K562 (cell line): ENCODE measurements at regions not wholly inside any gene's neighbourhood (a gene's known extent, or its start where the extent isn't known, plus 50 kb on each side); places are given as distances from the start of the nearest gene placed in this dataset.

Experiments used
- ATAC-seq: fragments of 200-7000 bp; cut with Tn5 transposase; 3 replicates; pipeline ENCODE4 v1.9.1; 2020; ENCODE audit warnings: moderate library complexity
- BruUV-seq: library from RNA; stranded (reverse); fragments of 400-500 nt; replicated peaks from 2 replicates; lab custom pipeline; 2021; lab: Mats Ljungman, UMichigan
- CTCF ChIA-PET: fragments of 300-600 bp; formaldehyde crosslinking; extraction: SDS; loops from one replicate; lab custom pipeline; 2021; ENCODE audit warnings: low intra/inter-chr PET ratio; lab: Yijun Ruan, JAX
- POLR2A ChIA-PET: fragments of 300-600, 350-650 bp; sonication (Branson Sonifier 250); formaldehyde crosslinking; extraction: SDS; loops from one replicate; lab custom pipeline; 2021; ENCODE audit warnings: antibody characterized with exemption, inconsistent platforms; lab: Yijun Ruan, JAX
- DNase-seq, 4 experiments: peaks; one replicate each; pipeline versions ENCODE4 v3.0.0 to v3.0.0-alpha.2; 2011 to 2018; ENCODE audit warnings: low spot score in 3 of 4, mixed read lengths in 3 of 4; ENCODE audit errors: extremely low read depth in 1 of 4
- FAIRE-seq: peaks from 2 replicates; lab custom pipeline; 2011; peaks lifted over from hg19 to GRCh38; lab: Jason Lieb, UNC
- H2AFZ ChIP-seq: 2 replicates; pipeline ENCODE4 v1.6.0; 2011; ENCODE audit warnings: low read depth, low read length, control low read depth, inconsistent platforms
- H3K27ac ChIP-seq: fragments of 200-600 bp; 3 replicates; pipeline ENCODE4 v1.8.0; 2011; ENCODE audit warnings: low read depth, mild to moderate bottlenecking, control low read depth, inconsistent platforms, low read length, moderate library complexity, mixed read lengths; ENCODE audit errors: extremely low read depth
- H3K27me3 ChIP-seq, 2 experiments: fragments of 300-600 bp in 1 of 2; 2 replicates in 1 of 2; 3 replicates in 1 of 2; pipeline versions ENCODE4 v1.6.0 to v1.8.0; 2011; ENCODE audit warnings: inconsistent platforms in 2 of 2, low read length in 2 of 2, mild to moderate bottlenecking in 1 of 2, mixed read lengths in 1 of 2, moderate library complexity in 1 of 2; ENCODE audit not compliant: control insufficient read depth in 2 of 2, insufficient read depth in 2 of 2
- H3K36me3 ChIP-seq: fragments of 300-600 bp; 3 replicates; pipeline ENCODE4 v1.8.0; 2011; ENCODE audit warnings: mild to moderate bottlenecking, low read length, inconsistent platforms; ENCODE audit not compliant: control insufficient read depth, insufficient read depth
- H3K4me1 ChIP-seq, 2 experiments: fragments of 200-600 bp in 1 of 2; replicated peaks in 1 of 2; 2 replicates in 1 of 2; 3 replicates in 1 of 2; pipeline versions ENCODE4 v1.5.1 to v1.8.0; 2011; ENCODE audit warnings: inconsistent platforms in 2 of 2, low read length in 2 of 2, mild to moderate bottlenecking in 1 of 2, mixed read lengths in 1 of 2, moderate library complexity in 1 of 2; ENCODE audit not compliant: control insufficient read depth in 2 of 2, insufficient read depth in 2 of 2
- H3K4me2 ChIP-seq: 2 replicates; pipeline ENCODE4 v1.6.1; 2011; ENCODE audit warnings: low read length, control low read depth, inconsistent platforms, mixed read lengths; ENCODE audit not compliant: insufficient read depth
- H3K4me3 ChIP-seq: fragments of 200-600 bp; sonication (generic), shearing (Covaris generic); 2 replicates; pipeline ENCODE4 v1.5.1; 2016; ENCODE audit warnings: control low read depth, inconsistent platforms
- H3K79me2 ChIP-seq: fragments of 200-600 bp; 3 replicates; pipeline ENCODE4 v1.8.0; 2011; ENCODE audit warnings: low read length, inconsistent platforms; ENCODE audit not compliant: control insufficient read depth, insufficient read depth
- H3K9ac ChIP-seq, 2 experiments: 2 replicates each; pipeline versions ENCODE4 v1.6.0 to v1.6.1; 2011; ENCODE audit warnings: low read depth in 2 of 2, low read length in 2 of 2, control low read depth in 1 of 2, inconsistent platforms in 1 of 2, mild to moderate bottlenecking in 1 of 2, mixed read lengths in 1 of 2; ENCODE audit not compliant: insufficient read depth in 1 of 2
- H3K9me1 ChIP-seq: one replicate; pipeline ENCODE4 v1.6.0; 2011; ENCODE audit warnings: inconsistent platforms, mild to moderate bottlenecking, low read length, moderate library complexity; ENCODE audit not compliant: control insufficient read depth, insufficient read depth
- H3K9me3 ChIP-seq: replicated peaks from 2 replicates; pipeline ENCODE4 v1.5.1; 2011; ENCODE audit warnings: low read depth, low read length, inconsistent platforms; ENCODE audit not compliant: control insufficient read depth, insufficient read depth
- H4K20me1 ChIP-seq: replicated peaks from 2 replicates; pipeline ENCODE4 v1.6.1; 2011; ENCODE audit warnings: low read length, inconsistent platforms, mixed read lengths; ENCODE audit not compliant: control insufficient read depth, insufficient read depth
- CTBP1 ChIP-seq: fragments of 450-650 bp; IDR thresholded peaks from 2 replicates; pipeline ENCODE4 v1.6.1; 2016; ENCODE audit warnings: borderline replicate concordance
- CTCFL ChIP-seq: IDR thresholded peaks from 2 replicates; pipeline ENCODE4 v1.6.1; 2011; ENCODE audit warnings: borderline replicate concordance, low read depth, mild to moderate bottlenecking, moderate library complexity, low read length; ENCODE audit not compliant: insufficient read depth, poor library complexity, severe bottlenecking
- RB1 ChIP-seq: fragments of 450-650 bp; IDR thresholded peaks from 2 replicates; pipeline ENCODE4 v1.6.1; 2017; ENCODE audit warnings: low read depth, mild to moderate bottlenecking
- SP1 ChIP-seq: sonication (generic); formaldehyde crosslinking; IDR thresholded peaks from 2 replicates; pipeline ENCODE4 v1.8.1; 2022; ENCODE audit warnings: mild to moderate bottlenecking, missing genetic modification reagents
- ZFP36 ChIP-seq: fragments of 150-350 bp; IDR thresholded peaks from 2 replicates; pipeline ENCODE4 v1.6.1; 2018; ENCODE audit warnings: low read length, low read depth; ENCODE audit not compliant: partially characterized antibody
- WGBS: fragments of 100-300 bp; shearing (Covaris generic); methylation state at CpG from one replicate; pipeline ENCODE4 v1.1.6; 2016; ENCODE audit warnings: low coverage, mixed read lengths; ENCODE audit not compliant: insufficient coverage; ENCODE audit errors: missing lambda C conversion rate; 5-methylcytosine and 5-hydroxymethylcytosine counted together
- in situ Hi-C: fragments of 300-500 bp; cut with MboI; formaldehyde crosslinking; loops from 4 replicates; pipeline ENCODE4 v1.15.0; 2018; ENCODE audit warnings: inconsistent platforms, mixed read lengths
- intact Hi-C: fragments of 100-400 bp; cut with micrococcal nuclease; formaldehyde crosslinking; loops from 2 replicates; pipeline ENCODE4 v1.14.2; 2022
- TF ChIP-seq, protein P1 (sequence below): fragments of 450-650 bp; IDR thresholded peaks from 2 replicates; pipeline ENCODE4 v1.6.1; 2016; ENCODE audit warnings: mild to moderate bottlenecking
- TF ChIP-seq, protein P2 (sequence below): sonication (generic); IDR thresholded peaks from 2 replicates; pipeline ENCODE4 v1.6.1; 2016

GRCh38 chr3:39000008-39000450 lies 51.7 kb downstream of the SCN11A start:
- Histone ChIP-seq H3K27me3 (peaks cover 0 to 4% of the 10 kb centered on the region in 2 experiments; a peak in 2 of 5 replicates), H3K9ac (no peak overlapping the region), H3K9me1 (no peaks in the 10 kb centered on the region), H4K20me1 (no peaks in the 10 kb centered on the region), H3K36me3 (no peaks in the 10 kb centered on the region), H3K27ac (no peak overlapping the region), H3K4me2 (no peak overlapping the region), H3K4me1 (no peaks in the 10 kb centered on the region), H3K4me3 (no peak overlapping the region), H3K9me3 (no peaks in the 10 kb centered on the region), H2AFZ (no peak overlapping the region; the same call in 1 of the 2 replicates), H3K79me2 (no peaks in the 10 kb centered on the region)
- POLR2A ChIA-PET: interaction anchor here (0.6 to 1.2 kb wide), 8 partner anchors 10 to 481 kb away, joined by 3 to 6 read pairs (median 3); partner anchors contain the start of gene RPSA
- peak; percentile 35 to 77 (median 52) for DNase-seq
- BruUV-seq: no TSS peak
- WGBS: 0% methylated on average over 1 of the region's 1 CpG
- in situ Hi-C loops (no loop called here), intact Hi-C loops (loop anchor here (1.0 to 10.0 kb wide), 6 partner anchors 30 to 504 kb away; partner anchors contain the start of gene EXOG)
- CTCF ChIA-PET: interaction anchor here (0.6 to 4.0 kb wide), 11 partner anchors 11 to 996 kb away, joined by 3 to 61 read pairs (median 5); partner anchors contain the start of gene EXOG
- ATAC-seq: peak; percentile 99
- peak; percentile 94 for FAIRE-seq
- TF ChIP-seq, protein P1, sequence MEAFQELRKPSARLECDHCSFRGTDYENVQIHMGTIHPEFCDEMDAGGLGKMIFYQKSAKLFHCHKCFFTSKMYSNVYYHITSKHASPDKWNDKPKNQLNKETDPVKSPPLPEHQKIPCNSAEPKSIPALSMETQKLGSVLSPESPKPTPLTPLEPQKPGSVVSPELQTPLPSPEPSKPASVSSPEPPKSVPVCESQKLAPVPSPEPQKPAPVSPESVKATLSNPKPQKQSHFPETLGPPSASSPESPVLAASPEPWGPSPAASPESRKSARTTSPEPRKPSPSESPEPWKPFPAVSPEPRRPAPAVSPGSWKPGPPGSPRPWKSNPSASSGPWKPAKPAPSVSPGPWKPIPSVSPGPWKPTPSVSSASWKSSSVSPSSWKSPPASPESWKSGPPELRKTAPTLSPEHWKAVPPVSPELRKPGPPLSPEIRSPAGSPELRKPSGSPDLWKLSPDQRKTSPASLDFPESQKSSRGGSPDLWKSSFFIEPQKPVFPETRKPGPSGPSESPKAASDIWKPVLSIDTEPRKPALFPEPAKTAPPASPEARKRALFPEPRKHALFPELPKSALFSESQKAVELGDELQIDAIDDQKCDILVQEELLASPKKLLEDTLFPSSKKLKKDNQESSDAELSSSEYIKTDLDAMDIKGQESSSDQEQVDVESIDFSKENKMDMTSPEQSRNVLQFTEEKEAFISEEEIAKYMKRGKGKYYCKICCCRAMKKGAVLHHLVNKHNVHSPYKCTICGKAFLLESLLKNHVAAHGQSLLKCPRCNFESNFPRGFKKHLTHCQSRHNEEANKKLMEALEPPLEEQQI: no peak
- 0 out of 2 replicates have a peak, but pooled peaks have one; percentile 34 for TF ChIP-seq RB1
- peak; percentile 30; the same call in 1 of the 2 replicates for TF ChIP-seq SP1
- peak; percentile 21 for TF ChIP-seq ZFP36
- TF ChIP-seq CTBP1: 0 out of 2 replicates have a peak, but pooled peaks have one; percentile 19
- TF ChIP-seq, protein P2, sequence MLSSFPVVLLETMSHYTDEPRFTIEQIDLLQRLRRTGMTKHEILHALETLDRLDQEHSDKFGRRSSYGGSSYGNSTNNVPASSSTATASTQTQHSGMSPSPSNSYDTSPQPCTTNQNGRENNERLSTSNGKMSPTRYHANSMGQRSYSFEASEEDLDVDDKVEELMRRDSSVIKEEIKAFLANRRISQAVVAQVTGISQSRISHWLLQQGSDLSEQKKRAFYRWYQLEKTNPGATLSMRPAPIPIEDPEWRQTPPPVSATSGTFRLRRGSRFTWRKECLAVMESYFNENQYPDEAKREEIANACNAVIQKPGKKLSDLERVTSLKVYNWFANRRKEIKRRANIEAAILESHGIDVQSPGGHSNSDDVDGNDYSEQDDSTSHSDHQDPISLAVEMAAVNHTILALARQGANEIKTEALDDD: peak; percentile 58
- TF ChIP-seq CTCFL: peak; percentile 24
